HG02973 (cell line): ENCODE measurements at regions not wholly inside any gene's neighbourhood (a gene's known extent, or its start where the extent isn't known, plus 50 kb on each side); places are given as distances from the start of the nearest gene placed in this dataset.
"Not testable (repeated sequence)": the region's sequence is repeated elsewhere in the genome, so short reads cannot be mapped to it uniquely, and the experiment has no call there.

Experiments used
- ATAC-seq: cut with Tn5 transposase; IDR thresholded peaks from one replicate; pipeline ENCODE4 v1.9.1; 2021; ENCODE audit warnings: moderate library complexity; ENCODE audit not compliant: unreplicated experiment

GRCh38 chr9:74403581-74403980 lies 93.6 kb upstream of the RORB start:
- no peak for ATAC-seq

GRCh38 chr9:74404620-74405019 lies 92.5 kb upstream of the RORB start:
- no peak for ATAC-seq

- no peak for ATAC-seq
Measured at GRCh38 chr9:74407166-74407565, 90.0 kb upstream of the RORB start.

- ATAC-seq: no peak
Measured at GRCh38 chr9:74412236-74412979, 84.7 kb upstream of the RORB start.

- no peak for ATAC-seq
Measured at GRCh38 chr9:74413876-74414275, 83.3 kb upstream of the RORB start.

GRCh38 chr9:74414325-74414724 lies 82.8 kb upstream of the RORB start:
- no peak for ATAC-seq

- no peak for ATAC-seq
Measured at GRCh38 chr9:74415995-74416394, 81.1 kb upstream of the RORB start.

GRCh38 chr9:74424488-74424887 lies 72.6 kb upstream of the RORB start:
- not testable (repeated sequence) for ATAC-seq

- ATAC-seq: no peak
Measured at GRCh38 chr9:74431467-74431866, 65.7 kb upstream of the RORB start.

- ATAC-seq: no peak
Measured at GRCh38 chr9:74443036-74443750, 53.9 kb upstream of the RORB start.

- ATAC-seq: no peak
Measured at GRCh38 chr9:74444369-74444768, 52.8 kb upstream of the RORB start.
